GM23338 (cell line): ENCODE measurements at regions not wholly inside any gene's neighbourhood (a gene's known extent, or its start where the extent isn't known, plus 50 kb on each side); places are given as distances from the start of the nearest gene placed in this dataset.

Source experiments
- ATAC-seq: fragments of 200-7000 bp; cut with Tn5 transposase; 3 replicates; pipeline ENCODE4 v1.9.1; 2020
- DNase-seq: peaks from one replicate; pipeline ENCODE4 v3.0.0-alpha.2; 2015; ENCODE audit warnings: low spot score
- H2AFZ ChIP-seq: fragments of 200-600 bp; sonication (generic); 2 replicates; pipeline ENCODE4 v1.8.0; 2016; ENCODE audit warnings: antibody characterized with exemption, mild to moderate bottlenecking, moderate library complexity
- H3F3A ChIP-seq: fragments of 200-600 bp; sonication (generic); replicated peaks from 2 replicates; pipeline ENCODE4 v1.8.0; 2017; ENCODE audit warnings: antibody characterized with exemption, mixed run types, low read depth
- H3K27ac ChIP-seq: fragments of 200-600 bp; sonication (generic); 2 replicates; pipeline ENCODE4 v1.6.1; 2016; ENCODE audit warnings: low read depth
- H3K27me3 ChIP-seq: fragments of 200-600 bp; sonication (generic); 2 replicates; pipeline ENCODE4 v1.8.0; 2016; ENCODE audit warnings: mild to moderate bottlenecking, mixed run types, moderate library complexity; ENCODE audit not compliant: insufficient read depth
- H3K36me3 ChIP-seq: fragments of 200-600 bp; sonication (generic); 2 replicates; pipeline ENCODE4 v1.8.0; 2016; ENCODE audit warnings: mild to moderate bottlenecking; ENCODE audit not compliant: insufficient read depth
- H3K4me1 ChIP-seq: fragments of 200-600 bp; sonication (generic); 2 replicates; pipeline ENCODE4 v1.8.0; 2016; ENCODE audit warnings: mild to moderate bottlenecking, moderate library complexity; ENCODE audit not compliant: insufficient read depth
- H3K4me2 ChIP-seq: fragments of 200-600 bp; sonication (generic); 2 replicates; pipeline ENCODE4 v1.7.1; 2017; ENCODE audit warnings: mixed run types
- H3K4me3 ChIP-seq: fragments of 200-600 bp; sonication (generic); 2 replicates; pipeline ENCODE4 v1.6.1; 2016; ENCODE audit warnings: mixed run types
- H3K79me2 ChIP-seq: fragments of 200-600 bp; sonication (generic); replicated peaks from 2 replicates; pipeline ENCODE4 v1.8.0; 2017; ENCODE audit warnings: mild to moderate bottlenecking; ENCODE audit not compliant: insufficient read depth
- H3K9me2 ChIP-seq: fragments of 200-600 bp; sonication (generic); 2 replicates; pipeline ENCODE4 v1.8.0; 2017; ENCODE audit not compliant: insufficient read depth
- H4K20me1 ChIP-seq: fragments of 200-600 bp; sonication (generic); replicated peaks from 2 replicates; pipeline ENCODE4 v1.8.0; 2017; ENCODE audit warnings: mild to moderate bottlenecking; ENCODE audit not compliant: insufficient read depth
- H3K27ac Mint-ChIP-seq: 2 replicates; pipeline ENCODE4 v1.8.0; 2020; ENCODE audit warnings: inconsistent platforms, mild to moderate bottlenecking, moderate library complexity, mixed read lengths
- H3K27me3 Mint-ChIP-seq: 3 replicates; pipeline ENCODE4 v1.8.0; 2022; ENCODE audit warnings: low read depth, mild to moderate bottlenecking, moderate library complexity, mixed read lengths, inconsistent platforms; ENCODE audit not compliant: insufficient read depth, poor library complexity
- H3K36me3 Mint-ChIP-seq: 3 replicates; pipeline ENCODE4 v1.8.0; 2021; ENCODE audit warnings: low read depth, mild to moderate bottlenecking, inconsistent platforms, moderate library complexity, mixed read lengths
- H3K4me1 Mint-ChIP-seq: 3 replicates; pipeline ENCODE4 v1.8.0; 2020; ENCODE audit warnings: mild to moderate bottlenecking, inconsistent platforms, mixed read lengths
- H3K4me3 Mint-ChIP-seq: 3 replicates; pipeline ENCODE4 v1.8.0; 2021; ENCODE audit warnings: moderate library complexity, mild to moderate bottlenecking, inconsistent platforms, mixed read lengths
- H3K9me3 Mint-ChIP-seq: 3 replicates; pipeline ENCODE4 v1.8.0; 2020; ENCODE audit warnings: moderate library complexity, mild to moderate bottlenecking, inconsistent platforms, mixed read lengths
- CREB1 ChIP-seq: fragments of 250-450 bp; sonication (Bioruptor Pico); IDR thresholded peaks from 2 replicates; pipeline ENCODE4 v1.5.0; 2020; ENCODE audit warnings: low read depth, mild to moderate bottlenecking, moderate library complexity
- EZH2phosphoT487 ChIP-seq: fragments of 200-600 bp; sonication (generic); IDR thresholded peaks from one replicate; pipeline ENCODE4 v1.8.1; 2018; ENCODE audit warnings: antibody characterized with exemption; ENCODE audit not compliant: unreplicated experiment
- JUNB ChIP-seq: IDR thresholded peaks from one replicate; pipeline ENCODE4 v1.6.1; 2016; ENCODE audit warnings: antibody characterized with exemption; ENCODE audit not compliant: unreplicated experiment
- STAT1 ChIP-seq: IDR thresholded peaks from one replicate; pipeline ENCODE4 v1.6.1; 2016; ENCODE audit warnings: antibody characterized with exemption; ENCODE audit not compliant: unreplicated experiment
- ZNF114 ChIP-seq: fragments of 250-450 bp; sonication (Bioruptor Pico); IDR thresholded peaks from 2 replicates; pipeline ENCODE4 v1.5.0; 2020; ENCODE audit warnings: mild to moderate bottlenecking, moderate library complexity
- ZNF331 ChIP-seq: fragments of 250-450 bp; sonication (Bioruptor Pico); IDR thresholded peaks from 2 replicates; pipeline ENCODE4 v1.5.0; 2020; ENCODE audit warnings: low read depth, mild to moderate bottlenecking, moderate library complexity
- TF ChIP-seq, protein P1 (sequence below): IDR thresholded peaks from 2 replicates; pipeline ENCODE4 v1.6.1; 2016; ENCODE audit warnings: antibody characterized with exemption
- TF ChIP-seq, protein P2 (sequence below), 2 experiments: fragments of 200-600 bp in 1 of 2; sonication (generic) in 1 of 2; conservative IDR thresholded peaks; 2 replicates each; pipeline versions ENCODE4 v1.5.1 to v1.6.1; 2016 to 2017; ENCODE audit warnings: antibody characterized with exemption in 2 of 2, low read depth in 2 of 2, mild to moderate bottlenecking in 2 of 2, moderate library complexity in 1 of 2
- TF ChIP-seq, protein P3 (sequence below): fragments of 250-450 bp; sonication (Bioruptor Pico); IDR thresholded peaks from 2 replicates; pipeline ENCODE4 v1.5.0; 2020; ENCODE audit warnings: mild to moderate bottlenecking, moderate library complexity
- TF ChIP-seq, protein P4 (sequence below): IDR thresholded peaks from one replicate; pipeline ENCODE4 v1.6.1; 2018; ENCODE audit warnings: antibody characterized with exemption; ENCODE audit not compliant: unreplicated experiment

DNA sequence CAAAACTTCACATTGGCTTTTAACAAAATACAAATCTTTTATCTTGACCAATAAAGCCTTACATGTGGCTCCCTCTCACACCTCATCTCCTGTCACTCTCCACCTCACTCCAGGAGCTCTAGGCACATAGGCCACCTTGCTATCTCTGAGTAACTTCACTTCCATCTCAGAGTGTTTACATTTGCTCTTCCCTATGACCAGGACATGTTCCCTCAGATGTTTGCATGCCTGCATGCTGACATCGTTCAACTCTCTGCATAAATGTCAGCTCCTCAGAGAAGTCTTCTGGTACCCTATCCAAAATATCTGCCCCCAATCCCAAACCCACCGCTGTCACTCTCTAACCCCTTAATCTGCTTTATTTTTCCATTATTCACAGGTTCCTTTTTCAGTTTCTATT, 110.9 kb downstream of the TOMM20 start (continued):
- TF ChIP-seq, protein P1, sequence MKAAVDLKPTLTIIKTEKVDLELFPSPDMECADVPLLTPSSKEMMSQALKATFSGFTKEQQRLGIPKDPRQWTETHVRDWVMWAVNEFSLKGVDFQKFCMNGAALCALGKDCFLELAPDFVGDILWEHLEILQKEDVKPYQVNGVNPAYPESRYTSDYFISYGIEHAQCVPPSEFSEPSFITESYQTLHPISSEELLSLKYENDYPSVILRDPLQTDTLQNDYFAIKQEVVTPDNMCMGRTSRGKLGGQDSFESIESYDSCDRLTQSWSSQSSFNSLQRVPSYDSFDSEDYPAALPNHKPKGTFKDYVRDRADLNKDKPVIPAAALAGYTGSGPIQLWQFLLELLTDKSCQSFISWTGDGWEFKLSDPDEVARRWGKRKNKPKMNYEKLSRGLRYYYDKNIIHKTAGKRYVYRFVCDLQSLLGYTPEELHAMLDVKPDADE: no peak
- TF ChIP-seq ZNF114 (CRISPR knock-in tag) (no peak), EZH2phosphoT487 (no peak), ZNF331 (CRISPR knock-in tag) (no peak)
- TF ChIP-seq, protein P2, sequence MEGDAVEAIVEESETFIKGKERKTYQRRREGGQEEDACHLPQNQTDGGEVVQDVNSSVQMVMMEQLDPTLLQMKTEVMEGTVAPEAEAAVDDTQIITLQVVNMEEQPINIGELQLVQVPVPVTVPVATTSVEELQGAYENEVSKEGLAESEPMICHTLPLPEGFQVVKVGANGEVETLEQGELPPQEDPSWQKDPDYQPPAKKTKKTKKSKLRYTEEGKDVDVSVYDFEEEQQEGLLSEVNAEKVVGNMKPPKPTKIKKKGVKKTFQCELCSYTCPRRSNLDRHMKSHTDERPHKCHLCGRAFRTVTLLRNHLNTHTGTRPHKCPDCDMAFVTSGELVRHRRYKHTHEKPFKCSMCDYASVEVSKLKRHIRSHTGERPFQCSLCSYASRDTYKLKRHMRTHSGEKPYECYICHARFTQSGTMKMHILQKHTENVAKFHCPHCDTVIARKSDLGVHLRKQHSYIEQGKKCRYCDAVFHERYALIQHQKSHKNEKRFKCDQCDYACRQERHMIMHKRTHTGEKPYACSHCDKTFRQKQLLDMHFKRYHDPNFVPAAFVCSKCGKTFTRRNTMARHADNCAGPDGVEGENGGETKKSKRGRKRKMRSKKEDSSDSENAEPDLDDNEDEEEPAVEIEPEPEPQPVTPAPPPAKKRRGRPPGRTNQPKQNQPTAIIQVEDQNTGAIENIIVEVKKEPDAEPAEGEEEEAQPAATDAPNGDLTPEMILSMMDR (conservative IDR thresholded peaks at IDR 0.05; ENCODE audit: low read depth in 2 of 2): no peak

DNA sequence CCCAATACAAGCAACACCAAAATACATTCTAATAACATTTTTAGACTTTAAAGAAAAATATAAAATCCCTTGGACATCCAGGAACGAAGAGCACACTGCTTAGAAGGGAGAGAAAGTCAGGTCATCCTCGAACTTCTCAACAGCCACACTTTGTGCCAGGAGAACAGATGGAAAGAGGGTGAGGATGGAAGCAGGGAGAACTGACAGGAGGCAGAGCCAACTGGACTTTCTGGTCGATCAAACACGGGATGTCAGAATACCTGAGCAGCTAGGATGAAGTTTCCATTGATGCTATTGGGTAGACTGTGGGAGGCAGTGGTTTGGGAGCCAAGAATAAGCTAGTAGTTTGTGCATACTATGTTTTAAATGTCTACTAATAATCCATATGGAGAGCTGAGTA, 111.4 kb downstream of the TOMM20 start:
- Histone ChIP-seq H3K27me3 (no peaks in the 10 kb centered on the region), H3K4me2 (no peak overlapping the region), H3K4me1 (peaks cover 3% of the 10 kb centered on the region), H2AFZ (no peak overlapping the region), H4K20me1 (no peaks in the 10 kb centered on the region), H3K36me3 (no peaks in the 10 kb centered on the region), H3K27ac (no peak overlapping the region), H3F3A (no peaks in the 10 kb centered on the region), H3K79me2 (no peaks in the 10 kb centered on the region), H3K9me2 (peaks cover 11% of the 10 kb centered on the region; the same call in 1 of the 2 replicates), H3K4me3 (no peak overlapping the region)
- Mint-ChIP-seq H3K36me3 (no peaks in the 10 kb centered on the region), H3K4me3 (no peak overlapping the region), H3K4me1 (peaks cover 13% of the 10 kb centered on the region), H3K9me3 (peaks cover 3% of the 10 kb centered on the region; the same call in 2 of the 3 replicates), H3K27me3 (peaks cover 5% of the 10 kb centered on the region), H3K27ac (no peak overlapping the region)
- no peak for DNase-seq
- no peak for ATAC-seq
- TF ChIP-seq EZH2phosphoT487 (no peak), STAT1 (no peak), CREB1 (no peak), JUNB (no peak), ZNF114 (CRISPR knock-in tag) (no peak), ZNF331 (CRISPR knock-in tag) (no peak)
- TF ChIP-seq, protein P3, sequence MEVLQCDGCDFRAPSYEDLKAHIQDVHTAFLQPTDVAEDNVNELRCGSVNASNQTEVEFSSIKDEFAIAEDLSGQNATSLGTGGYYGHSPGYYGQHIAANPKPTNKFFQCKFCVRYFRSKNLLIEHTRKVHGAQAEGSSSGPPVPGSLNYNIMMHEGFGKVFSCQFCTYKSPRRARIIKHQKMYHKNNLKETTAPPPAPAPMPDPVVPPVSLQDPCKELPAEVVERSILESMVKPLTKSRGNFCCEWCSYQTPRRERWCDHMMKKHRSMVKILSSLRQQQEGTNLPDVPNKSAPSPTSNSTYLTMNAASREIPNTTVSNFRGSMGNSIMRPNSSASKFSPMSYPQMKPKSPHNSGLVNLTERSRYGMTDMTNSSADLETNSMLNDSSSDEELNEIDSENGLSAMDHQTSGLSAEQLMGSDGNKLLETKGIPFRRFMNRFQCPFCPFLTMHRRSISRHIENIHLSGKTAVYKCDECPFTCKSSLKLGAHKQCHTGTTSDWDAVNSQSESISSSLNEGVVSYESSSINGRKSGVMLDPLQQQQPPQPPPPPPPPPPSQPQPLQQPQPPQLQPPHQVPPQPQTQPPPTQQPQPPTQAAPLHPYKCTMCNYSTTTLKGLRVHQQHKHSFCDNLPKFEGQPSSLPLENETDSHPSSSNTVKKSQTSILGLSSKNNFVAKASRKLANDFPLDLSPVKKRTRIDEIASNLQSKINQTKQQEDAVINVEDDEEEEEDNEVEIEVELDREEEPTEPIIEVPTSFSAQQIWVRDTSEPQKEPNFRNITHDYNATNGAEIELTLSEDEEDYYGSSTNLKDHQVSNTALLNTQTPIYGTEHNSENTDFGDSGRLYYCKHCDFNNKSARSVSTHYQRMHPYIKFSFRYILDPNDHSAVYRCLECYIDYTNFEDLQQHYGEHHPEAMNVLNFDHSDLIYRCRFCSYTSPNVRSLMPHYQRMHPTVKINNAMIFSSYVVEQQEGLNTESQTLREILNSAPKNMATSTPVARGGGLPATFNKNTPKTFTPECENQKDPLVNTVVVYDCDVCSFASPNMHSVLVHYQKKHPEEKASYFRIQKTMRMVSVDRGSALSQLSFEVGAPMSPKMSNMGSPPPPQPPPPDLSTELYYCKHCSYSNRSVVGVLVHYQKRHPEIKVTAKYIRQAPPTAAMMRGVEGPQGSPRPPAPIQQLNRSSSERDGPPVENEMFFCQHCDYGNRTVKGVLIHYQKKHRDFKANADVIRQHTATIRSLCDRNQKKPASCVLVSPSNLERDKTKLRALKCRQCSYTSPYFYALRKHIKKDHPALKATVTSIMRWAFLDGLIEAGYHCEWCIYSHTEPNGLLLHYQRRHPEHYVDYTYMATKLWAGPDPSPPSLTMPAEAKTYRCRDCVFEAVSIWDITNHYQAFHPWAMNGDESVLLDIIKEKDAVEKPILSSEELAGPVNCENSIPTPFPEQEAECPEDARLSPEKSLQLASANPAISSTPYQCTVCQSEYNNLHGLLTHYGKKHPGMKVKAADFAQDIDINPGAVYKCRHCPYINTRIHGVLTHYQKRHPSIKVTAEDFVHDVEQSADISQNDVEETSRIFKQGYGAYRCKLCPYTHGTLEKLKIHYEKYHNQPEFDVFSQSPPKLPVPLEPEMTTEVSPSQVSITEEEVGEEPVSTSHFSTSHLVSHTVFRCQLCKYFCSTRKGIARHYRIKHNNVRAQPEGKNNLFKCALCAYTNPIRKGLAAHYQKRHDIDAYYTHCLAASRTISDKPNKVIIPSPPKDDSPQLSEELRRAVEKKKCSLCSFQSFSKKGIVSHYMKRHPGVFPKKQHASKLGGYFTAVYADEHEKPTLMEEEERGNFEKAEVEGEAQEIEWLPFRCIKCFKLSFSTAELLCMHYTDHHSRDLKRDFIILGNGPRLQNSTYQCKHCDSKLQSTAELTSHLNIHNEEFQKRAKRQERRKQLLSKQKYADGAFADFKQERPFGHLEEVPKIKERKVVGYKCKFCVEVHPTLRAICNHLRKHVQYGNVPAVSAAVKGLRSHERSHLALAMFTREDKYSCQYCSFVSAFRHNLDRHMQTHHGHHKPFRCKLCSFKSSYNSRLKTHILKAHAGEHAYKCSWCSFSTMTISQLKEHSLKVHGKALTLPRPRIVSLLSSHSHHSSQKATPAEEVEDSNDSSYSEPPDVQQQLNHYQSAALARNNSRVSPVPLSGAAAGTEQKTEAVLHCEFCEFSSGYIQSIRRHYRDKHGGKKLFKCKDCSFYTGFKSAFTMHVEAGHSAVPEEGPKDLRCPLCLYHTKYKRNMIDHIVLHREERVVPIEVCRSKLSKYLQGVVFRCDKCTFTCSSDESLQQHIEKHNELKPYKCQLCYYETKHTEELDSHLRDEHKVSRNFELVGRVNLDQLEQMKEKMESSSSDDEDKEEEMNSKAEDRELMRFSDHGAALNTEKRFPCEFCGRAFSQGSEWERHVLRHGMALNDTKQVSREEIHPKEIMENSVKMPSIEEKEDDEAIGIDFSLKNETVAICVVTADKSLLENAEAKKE (CRISPR knock-in tag): no peak
- TF ChIP-seq, protein P1: no peak
- TF ChIP-seq, protein P4, sequence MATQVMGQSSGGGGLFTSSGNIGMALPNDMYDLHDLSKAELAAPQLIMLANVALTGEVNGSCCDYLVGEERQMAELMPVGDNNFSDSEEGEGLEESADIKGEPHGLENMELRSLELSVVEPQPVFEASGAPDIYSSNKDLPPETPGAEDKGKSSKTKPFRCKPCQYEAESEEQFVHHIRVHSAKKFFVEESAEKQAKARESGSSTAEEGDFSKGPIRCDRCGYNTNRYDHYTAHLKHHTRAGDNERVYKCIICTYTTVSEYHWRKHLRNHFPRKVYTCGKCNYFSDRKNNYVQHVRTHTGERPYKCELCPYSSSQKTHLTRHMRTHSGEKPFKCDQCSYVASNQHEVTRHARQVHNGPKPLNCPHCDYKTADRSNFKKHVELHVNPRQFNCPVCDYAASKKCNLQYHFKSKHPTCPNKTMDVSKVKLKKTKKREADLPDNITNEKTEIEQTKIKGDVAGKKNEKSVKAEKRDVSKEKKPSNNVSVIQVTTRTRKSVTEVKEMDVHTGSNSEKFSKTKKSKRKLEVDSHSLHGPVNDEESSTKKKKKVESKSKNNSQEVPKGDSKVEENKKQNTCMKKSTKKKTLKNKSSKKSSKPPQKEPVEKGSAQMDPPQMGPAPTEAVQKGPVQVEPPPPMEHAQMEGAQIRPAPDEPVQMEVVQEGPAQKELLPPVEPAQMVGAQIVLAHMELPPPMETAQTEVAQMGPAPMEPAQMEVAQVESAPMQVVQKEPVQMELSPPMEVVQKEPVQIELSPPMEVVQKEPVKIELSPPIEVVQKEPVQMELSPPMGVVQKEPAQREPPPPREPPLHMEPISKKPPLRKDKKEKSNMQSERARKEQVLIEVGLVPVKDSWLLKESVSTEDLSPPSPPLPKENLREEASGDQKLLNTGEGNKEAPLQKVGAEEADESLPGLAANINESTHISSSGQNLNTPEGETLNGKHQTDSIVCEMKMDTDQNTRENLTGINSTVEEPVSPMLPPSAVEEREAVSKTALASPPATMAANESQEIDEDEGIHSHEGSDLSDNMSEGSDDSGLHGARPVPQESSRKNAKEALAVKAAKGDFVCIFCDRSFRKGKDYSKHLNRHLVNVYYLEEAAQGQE: no peak
